NCI-H1694 (cell line): ENCODE measurements at regions not wholly inside any gene's neighbourhood (a gene's known extent, or its start where the extent isn't known, plus 50 kb on each side); places are given as distances from the start of the nearest gene placed in this dataset.
"Not testable (repeated sequence)": the region's sequence is repeated elsewhere in the genome, so short reads cannot be mapped to it uniquely, and the experiment has no call there.

ENCODE experiments used
- DNase-seq: peaks from one replicate; lab custom pipeline; 2025; lab: John Stamatoyannopoulos, UW

DNA sequence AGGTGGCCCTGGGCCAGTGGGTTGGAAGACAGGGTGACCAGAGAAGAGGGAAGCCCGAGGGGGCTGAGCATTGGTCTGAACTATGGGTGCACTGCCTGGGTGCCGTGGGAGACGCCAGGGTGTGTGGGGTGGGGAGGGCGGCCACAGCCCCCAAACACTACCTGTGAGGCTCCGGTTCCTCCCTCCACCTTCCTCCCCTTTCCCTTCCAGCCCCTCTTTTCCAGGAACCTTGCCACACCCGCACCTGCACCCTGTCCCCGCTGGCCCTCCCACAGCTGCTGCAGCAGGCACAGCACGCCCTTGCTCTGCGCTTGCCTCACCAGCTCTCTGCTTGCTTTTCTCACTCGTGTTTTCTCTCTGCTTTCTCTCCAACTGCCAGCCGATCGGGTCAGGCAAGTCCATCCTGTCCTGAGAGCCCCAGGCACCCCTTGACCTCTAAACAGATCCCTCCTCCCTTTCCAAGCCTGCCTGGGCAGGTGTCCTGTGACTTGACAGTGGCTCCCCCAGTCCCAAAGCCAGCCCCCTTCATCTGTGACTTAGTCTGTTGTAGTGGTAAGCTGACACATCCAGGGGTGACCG is 193.7 kb downstream of the MSX2 start:
- no peak for DNase-seq

DNA sequence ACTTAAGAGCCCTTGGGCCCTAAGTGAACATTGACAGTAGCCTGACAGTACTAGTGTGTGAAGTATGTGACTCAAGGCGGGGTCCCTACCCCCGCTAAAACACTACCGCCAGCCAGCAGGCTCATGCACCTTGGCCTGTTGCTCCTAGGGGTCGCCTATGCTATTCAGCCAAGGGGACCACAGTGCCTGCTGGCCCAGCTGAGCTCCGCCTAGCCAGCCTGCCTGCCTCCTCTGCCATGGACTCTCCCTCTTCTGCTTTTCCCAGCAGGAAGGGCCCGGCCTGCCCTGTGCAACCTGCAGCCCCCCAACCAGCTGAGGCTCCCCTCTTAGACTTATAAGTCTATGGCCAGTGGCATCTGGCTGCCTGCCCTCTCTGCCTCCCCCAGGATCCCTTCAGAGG is 193.1 kb downstream of the MSX2 start:
- not testable (repeated sequence) for DNase-seq

DNA sequence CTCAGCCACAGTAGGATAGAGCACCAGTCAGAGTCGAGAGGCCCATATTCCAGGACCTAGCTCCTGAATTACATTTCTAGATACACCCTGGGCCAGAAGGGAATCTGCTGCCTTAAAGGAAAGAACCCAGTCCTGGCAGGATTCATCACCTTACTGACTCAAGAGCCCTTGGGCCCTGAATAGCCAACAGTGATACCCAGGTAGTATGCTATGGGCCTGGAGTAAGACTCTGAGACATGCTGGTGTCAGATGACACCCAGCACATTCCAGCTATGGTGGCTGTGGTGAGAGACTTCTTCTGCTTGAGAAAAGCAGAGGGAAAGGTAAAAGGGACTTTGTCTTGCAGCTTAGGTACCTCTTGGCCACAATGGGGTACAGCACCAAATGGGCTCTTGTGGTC is 192.5 kb downstream of the MSX2 start:
- not testable (repeated sequence) for DNase-seq

DNA sequence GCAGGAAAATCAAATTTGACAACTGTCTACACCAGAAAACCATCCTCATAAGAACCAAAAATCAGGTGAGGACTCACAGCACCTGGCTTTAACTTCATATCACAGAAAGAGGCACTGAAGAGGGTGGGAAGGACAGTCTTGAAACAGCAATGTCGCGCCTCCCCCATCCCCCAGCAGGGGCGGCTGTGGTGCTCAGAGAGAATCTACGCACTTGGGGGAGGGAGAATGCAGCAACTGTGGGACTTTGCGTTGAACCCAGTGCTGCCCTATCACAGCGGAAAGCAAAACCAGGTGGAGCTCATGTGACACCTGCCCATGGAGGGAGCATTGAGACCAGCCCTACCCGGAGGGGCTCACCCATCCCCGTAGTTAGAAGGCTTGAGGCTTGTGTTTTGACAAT is 191.8 kb downstream of the MSX2 start:
- DNase-seq = no peak

DNA sequence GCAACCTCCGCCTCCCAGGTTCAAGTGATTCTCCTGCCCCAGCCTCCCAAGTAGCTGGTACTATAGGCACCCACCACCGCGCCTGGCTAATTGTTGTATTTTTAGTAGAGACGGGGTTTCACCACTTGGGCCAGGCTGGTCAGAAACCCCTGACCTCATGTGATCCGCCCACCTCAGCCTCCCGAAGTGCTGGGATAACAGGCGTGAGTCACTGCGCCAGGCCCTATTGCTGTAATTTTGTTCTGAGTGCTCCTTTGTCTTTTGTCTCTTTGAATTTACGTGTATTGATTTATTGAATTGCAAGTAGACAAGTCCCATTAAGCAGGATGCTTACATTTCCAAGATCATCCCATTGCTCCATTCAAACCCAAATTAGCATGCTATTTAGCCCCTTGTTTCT is 186.7 kb downstream of the MSX2 start:
- no peak for DNase-seq

DNA sequence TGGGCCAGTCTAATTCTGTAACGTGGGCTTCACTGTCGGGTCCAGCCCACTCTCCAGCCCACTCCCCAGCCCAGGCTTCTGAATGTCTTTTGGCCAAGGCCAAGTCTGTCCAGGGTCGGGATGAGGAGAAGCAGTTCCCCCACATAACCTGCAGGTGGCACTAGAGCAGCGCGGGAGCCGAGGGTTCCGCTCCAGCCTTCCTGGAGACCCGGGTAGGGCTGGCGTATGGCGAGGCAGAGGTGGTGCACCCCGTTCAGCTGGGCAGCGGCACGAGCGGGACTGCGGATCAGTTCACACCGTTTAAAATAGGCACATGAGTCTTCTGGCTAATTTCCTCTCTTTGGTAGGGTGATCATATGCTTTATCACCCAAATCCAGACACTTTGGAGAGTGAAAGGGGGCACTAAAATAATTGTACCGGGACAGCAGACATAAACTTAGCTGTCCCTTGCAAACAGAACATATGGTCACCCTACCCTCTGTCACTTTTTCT is 185.9 kb downstream of the MSX2 start:
- peak; percentile 32 for DNase-seq

DNA sequence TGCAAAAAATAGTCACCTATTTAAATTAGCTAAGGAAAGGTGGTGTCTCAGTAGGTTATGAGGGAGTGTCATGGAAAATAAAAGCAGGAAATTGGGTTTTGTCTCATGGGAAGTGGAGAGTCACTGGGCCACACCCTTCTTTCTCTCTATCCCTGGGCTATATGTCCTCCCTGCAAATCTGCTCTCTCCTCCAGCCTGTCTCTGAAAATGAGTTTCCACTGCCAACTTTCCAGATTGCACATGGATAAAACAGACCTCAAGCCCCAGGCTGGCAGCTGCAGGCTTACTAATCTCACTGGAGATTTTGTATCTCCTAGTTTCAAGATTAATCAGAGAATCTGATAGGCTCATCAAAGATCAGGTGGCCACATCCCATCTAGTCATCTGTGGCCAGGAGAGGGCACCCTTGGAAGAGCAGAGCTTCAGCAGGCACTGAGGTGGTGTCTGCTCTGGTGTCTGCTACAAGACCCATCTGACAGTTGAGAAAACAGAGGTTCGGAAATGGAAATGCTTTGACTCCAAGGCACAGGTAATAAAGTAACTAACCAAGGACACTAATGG is 178.9 kb downstream of the MSX2 start:
- no peak for DNase-seq

DNA sequence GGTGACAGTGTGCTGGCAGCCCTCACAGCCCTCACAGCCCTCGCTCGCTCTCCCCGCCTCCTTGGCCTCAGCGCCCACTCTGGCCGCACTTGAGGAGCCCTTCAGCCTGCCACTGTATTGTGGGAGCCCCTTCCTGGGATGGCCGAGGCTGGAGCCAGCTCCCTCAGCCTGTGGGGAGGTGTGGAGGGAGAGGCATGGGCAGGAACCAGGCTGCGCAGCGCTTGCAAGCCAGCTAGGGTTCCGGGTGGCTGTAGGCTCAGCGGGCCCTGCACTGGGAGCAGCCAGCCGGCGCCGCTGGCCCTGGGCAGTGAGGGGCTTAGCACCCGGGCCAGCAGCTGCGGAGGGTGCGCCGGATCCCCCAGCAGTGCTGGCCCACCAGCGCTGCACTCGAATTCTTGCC is 177.0 kb downstream of the MSX2 start:
- no peak for DNase-seq

DNA sequence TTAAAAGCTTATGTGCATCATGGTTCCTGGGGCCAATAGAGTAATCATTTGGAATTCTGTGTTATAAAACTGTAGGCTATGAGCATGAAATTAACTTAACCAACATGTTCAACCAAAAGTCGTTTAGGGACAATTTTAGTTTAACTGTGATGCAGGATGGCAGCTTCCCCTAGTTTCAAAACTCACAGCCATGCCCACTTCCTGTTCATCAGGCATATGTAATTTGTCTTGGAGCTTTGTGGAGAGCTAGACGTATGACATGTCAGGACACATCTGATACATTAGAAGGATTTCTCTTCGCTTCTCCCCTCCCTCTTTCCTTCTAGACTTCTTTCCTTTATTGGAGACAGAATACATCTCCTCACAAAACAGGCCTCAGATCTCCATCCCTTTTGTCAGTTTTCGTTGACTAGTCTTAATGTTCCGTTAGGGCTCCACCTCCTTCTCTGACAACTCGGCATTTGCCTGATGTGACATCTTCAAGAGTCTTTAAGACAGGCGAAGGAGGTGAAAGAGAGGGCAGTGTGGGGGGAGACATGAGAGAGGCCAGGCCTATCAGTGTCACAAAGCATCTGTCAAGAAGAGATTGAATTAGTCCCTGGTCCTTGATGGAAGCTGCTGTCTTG is 176.0 kb downstream of the MSX2 start:
- no peak for DNase-seq

DNA sequence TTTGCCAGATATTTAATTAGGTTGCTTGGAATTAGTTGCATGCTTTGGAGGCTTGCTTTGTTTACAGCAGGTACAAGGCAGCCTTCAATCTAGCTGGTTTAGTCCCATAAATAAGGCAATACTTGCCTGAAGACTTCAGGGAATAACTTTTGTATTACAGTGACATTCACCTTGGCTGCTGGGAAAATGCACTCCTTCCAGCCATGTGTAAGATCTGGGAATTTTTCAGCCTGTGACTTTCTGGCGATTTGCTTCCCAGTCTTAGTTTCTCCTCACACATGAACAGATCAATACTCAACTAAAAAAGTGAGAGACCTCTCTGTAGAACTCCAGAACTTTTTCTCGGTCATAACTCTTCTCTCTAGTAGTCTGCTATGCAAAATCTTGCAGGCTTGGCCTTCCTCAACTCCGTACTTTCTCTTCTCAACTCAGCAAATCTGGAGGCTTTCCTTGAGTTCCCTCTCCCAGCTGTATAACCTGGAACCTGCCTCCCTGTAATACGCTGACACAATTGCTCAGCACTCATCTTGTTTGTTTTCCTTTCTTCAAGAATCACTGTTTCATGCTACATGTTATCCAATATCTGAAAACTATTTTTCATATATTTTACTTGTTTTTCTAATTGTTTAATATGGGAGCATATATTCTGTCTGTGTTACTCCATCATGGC is 173.0 kb downstream of the MSX2 start:
- no peak for DNase-seq

DNA sequence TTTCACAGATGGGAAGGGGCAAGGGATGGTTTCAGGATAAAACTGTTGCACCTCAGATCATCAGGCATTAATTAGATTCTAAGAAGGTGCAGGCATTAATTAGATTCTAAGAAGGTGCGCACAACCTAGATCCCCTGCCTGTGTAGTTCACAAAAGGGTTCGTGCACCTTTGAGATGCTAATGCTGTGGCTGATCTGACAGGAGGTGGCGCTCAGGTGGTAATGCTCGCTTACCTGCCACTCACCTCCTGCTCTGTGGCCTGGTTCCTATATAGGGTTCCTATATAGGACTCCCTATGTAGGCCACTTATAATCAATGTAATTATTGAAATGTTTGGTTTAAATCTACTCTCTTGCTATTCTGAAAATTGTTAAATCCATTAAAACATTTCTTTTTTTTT is 171.0 kb downstream of the MSX2 start:
- no peak for DNase-seq

DNA sequence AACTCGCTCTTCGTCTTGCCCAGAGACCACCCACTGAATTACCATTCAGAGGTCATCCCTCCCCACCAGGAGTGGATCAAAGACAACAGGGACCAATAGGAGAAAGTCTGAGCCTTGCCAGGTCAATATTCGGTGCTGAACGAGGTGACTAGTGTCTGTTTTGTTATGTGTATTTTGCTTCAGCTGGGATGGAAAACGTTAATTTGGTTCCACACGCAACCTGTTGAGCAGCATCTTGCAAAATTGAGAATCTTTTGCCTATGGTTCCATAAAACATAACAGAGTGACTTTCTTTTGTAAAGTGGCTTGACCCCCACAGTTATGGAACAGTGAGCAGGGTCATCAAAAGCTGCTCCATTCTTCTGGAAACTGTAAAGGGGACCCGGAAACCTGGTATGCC is 168.4 kb downstream of the MSX2 start:
- DNase-seq = no peak

DNA sequence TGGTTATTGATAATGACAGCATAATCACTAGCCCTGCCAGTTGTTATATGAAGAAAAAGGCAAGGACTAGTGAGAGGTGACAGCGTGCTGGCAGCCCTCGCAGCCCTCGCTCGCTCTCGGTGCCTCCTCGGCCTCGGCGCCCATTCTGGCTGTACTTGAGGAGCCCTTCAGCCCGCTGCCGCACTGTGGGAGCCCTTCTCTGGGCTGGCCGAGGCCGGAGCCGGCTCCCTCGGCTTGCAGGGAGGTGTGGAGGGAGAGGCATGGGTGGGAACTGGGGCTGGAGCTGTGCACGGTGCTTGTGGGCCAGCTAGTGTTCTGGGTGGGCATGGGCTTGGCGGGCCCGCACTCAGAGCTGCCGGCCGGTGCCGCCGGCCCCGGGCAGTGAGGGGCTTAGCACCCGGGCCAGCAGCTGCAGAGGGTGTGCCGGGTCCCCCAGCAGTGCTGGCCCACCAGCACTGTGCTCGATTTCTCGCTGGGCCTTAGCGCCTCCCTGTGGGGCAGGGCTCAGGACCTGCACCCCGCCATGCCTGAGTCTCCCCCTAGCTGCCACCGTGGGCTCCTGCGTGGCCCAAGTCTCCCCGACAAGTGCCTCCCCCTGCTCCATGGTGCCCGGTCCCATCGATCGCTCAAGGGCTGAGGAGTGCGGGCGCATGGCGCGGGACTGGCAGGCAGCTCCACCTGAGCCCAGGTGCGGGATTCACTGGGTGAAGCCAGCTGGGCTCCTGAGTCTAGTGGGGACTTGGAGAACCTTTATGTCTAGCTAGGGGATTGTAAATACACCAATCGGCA is 156.2 kb downstream of the MSX2 start:
- not testable (repeated sequence) for DNase-seq

DNA sequence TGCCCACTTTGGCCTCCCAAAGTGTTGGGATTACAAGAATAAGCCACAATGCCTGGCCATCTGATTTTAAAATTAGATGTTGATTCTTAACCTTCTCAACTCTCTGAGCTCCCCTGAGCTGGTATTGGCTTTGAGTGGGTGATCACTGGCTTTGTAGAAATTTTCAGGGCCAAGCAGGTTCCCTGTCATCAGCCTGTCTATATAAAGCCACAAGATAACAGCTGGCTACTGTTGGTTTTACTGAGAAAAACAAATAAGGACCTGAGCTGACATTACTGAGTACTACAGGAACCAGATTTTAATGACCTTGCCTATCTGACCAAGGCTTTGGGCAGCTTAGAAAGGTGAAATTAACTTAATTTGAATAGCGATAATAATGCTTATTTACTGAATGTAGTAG is 153.6 kb downstream of the MSX2 start:
- DNase-seq = no peak

DNA sequence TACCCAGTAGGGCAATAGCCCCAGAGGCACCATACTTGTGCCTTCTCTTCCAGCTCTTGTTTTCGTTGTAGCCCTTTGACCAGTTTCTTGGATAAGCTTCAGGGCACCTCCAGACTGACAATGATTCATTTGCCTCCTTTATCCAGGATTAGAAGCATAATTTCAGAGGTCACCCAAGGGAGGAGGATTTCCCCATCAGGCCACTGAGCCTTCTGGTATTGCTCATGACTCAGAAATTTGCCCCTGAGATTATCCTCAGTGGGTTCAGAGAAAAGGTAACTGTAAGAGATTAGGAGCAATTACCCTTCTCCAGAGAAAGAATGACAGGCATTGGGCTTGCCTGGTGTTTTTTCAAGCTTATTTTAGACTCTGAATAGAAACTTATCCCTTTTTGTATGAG is 147.9 kb downstream of the MSX2 start:
- DNase-seq = no peak

DNA sequence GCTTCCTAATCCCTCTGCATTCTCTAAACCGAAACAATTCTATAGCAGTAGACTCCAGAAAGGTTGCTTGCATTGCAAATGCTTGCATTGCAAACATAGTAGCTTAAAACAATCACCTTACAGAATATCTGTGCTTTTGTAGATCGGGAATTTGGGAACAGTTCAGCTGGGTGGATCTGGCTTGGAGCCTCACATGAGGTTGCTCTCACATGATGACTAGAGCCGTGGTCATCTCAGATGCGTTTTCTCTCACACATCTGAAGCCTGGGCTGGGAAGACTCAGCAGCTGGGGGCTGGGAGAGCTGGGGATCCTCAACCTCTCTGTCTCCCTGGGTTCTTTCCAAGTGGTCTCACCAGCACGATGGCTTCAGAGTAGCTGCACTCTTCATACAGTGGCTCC is 127.8 kb downstream of the MSX2 start:
- DNase-seq = no peak

DNA sequence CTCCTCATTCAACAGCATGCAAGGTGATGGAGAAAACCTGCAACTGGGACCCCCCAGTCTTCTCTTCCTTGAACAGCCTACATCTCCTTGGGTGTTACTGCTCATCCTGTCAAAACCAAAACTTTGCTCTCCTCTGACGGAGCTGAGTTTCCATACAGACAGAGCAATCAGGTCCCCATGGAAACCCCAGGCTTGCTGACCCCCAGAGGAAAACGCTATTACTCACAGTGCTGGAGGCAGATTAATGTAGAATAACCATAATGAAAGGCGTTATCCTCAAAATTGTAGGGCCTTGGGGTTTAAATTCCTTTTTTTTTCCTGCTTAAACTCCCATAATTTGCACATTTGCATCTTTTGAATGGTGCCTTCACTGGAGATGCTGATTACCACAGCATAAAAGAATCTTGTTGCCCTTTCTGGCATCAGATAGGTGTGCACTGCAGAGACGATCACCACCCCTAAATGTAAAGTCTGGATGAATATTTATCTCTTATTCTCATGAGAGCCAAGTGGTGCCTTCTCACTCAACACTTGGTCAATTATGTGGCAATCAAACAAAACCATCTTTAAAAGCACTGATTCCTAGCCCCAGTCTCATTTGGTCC is 126.3 kb downstream of the MSX2 start:
- DNase-seq = no peak

DNA sequence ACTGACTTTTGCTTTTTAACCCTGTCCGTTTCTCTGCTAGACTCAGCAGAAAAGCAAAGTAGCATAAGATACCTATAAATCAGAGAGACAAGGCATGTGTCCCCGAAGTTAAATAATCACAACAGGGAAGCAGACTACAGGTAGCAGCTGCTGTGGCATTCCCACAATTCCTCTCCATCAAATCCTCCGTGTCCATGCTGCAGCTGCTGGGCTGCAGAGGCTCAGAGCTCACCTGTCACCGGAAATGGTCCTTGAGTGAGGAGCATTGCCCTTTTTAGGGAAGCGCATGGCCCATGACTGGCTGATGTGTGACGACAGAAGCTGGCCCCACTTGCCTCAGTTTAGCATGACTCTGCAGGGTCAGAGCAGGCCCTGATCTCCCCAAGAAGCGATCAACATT is 125.0 kb downstream of the MSX2 start:
- no peak for DNase-seq

DNA sequence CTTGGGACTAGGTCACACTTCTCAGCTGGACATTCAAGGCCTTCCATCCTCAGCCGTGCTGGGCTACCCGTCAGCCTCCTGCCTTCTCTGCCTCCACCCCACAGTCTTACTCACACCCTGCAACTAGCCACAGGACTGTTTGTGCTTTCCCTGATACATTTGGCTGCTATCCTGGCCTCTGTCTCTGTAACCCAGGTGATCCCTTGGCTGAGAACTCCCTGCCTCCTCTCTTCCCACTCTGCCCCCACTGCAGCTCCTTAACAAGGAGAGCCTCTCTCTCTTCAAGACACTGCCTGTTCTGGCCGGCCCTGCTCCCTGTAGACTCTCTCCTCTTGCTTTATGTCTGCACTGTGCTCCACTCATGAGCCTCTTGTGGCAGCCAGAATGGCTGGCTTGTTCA is 120.6 kb downstream of the MSX2 start:
- no peak for DNase-seq

DNA sequence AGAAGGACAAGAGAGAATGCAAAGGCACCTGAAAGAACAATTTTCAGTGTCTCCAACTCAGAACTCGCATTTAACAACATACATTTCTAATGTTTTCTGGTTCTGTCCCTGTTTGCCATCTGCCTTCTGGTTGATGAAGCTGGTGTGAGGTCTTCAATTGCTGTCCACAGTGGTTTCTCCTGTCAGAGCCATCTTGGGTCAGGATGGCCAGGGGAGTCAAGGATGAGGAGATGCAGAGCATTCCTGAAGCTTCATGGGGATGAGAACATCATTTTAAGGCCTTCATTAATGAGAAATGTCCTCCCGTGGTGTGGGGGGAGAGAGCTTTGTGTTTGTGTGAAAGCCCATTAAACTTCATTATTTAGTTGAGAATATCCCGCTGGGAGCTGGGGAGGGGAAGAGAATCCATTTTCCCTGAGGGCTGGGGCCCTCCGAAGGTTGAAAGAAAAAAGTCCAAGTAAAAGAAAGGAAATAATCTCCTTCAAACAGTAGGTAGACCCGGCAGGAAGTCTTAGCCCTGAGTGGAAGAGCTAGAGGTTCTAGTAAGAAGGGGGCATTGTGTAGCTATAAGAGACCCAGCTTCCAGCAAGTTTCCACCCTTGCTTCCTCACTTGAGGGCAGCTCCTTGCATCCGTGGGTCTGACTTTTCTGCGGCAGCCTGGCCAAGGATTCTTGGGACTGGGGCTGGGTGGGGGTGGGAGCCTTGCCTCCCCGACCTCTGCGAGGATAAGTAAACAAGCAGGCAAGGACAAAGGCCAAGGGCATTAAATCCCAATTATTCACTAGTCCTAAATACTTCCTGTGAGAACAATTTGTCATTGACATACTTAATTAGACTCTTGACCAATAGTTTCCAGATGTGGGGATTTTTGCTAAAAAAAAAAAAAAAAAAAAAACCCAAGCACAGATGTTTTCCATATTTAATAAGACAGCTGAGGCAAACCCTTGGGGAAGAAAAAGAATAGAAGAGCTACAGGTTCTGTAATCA is 119.2 kb downstream of the MSX2 start:
- no peak for DNase-seq

DNA sequence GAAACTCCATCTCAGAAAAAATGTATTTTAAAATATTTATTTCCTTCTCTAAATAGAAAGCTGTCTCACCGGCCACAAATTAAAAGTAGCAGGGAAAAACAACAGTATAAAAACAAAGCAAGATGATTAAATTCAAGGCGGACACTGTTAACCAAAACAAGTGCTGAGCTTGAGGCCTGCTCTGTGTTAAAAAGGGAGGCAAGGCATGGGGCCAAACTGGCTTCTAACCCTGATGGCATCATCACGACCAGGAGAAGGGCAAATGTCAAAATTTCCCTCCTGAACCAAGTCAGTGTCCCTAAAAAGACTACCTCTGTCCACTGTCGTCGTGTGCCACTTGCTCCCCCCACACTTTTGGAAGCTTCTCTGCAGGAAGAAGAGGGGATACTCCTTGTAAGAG is 116.1 kb downstream of the MSX2 start:
- no peak for DNase-seq
